CD14-positive monocyte (primary cell): ENCODE measurements at regions not wholly inside any gene's neighbourhood (a gene's known extent, or its start where the extent isn't known, plus 50 kb on each side); places are given as distances from the start of the nearest gene placed in this dataset.

ENCODE experiments used
- DNase-seq, 3 donors: peaks; one replicate each; pipeline ENCODE4 v3.0.0-alpha.2; 2011 to 2022
- H2AFZ ChIP-seq: 2 replicates; pipeline ENCODE4 v1.6.0; 2012; ENCODE audit warnings: mild to moderate bottlenecking, low read depth, low read length, inconsistent platforms; ENCODE audit not compliant: insufficient read depth, poor library complexity, severe bottlenecking
- H3K27ac ChIP-seq, 2 donors: 1 replicate in 1 of 2; 2 replicates in 1 of 2; pipeline ENCODE4 v1.5.1; 2012 to 2013; ENCODE audit warnings: low read length in 2 of 2, control low read depth in 1 of 2, inconsistent platforms in 1 of 2, low read depth in 1 of 2, mild to moderate bottlenecking in 1 of 2
- H3K27me3 ChIP-seq, 2 donors: one replicate each; pipeline versions ENCODE4 v1.6.0 to v1.6.1; 2011 to 2013; ENCODE audit warnings: low read length in 2 of 2; ENCODE audit not compliant: control insufficient read depth in 2 of 2, insufficient read depth in 2 of 2
- H3K36me3 ChIP-seq, 2 donors: replicated peaks in 1 of 2; 1 replicate in 1 of 2; 2 replicates in 1 of 2; pipeline versions ENCODE4 v1.5.1 to v1.6.1; 2012 to 2013; ENCODE audit warnings: low read length in 2 of 2, control low read depth in 1 of 2, inconsistent platforms in 1 of 2, mild to moderate bottlenecking in 1 of 2; ENCODE audit not compliant: insufficient read depth in 2 of 2, control insufficient read depth in 1 of 2
- H3K4me1 ChIP-seq, 2 donors: 1 replicate in 1 of 2; 2 replicates in 1 of 2; pipeline versions ENCODE4 v1.5.1 to v1.6.1; 2012 to 2013; ENCODE audit warnings: low read length in 2 of 2, control low read depth in 1 of 2, inconsistent platforms in 1 of 2, mild to moderate bottlenecking in 1 of 2, moderate library complexity in 1 of 2; ENCODE audit not compliant: insufficient read depth in 2 of 2, control insufficient read depth in 1 of 2
- H3K4me2 ChIP-seq: replicated peaks from 2 replicates; pipeline ENCODE3; 2012; ENCODE audit warnings: low read length, moderate library complexity, mild to moderate bottlenecking; ENCODE audit not compliant: poor library complexity, severe bottlenecking; ENCODE audit errors: extremely low read depth
- H3K4me3 ChIP-seq, 3 experiments: fragments of 200-600 bp in 1 of 3; sonication (generic) in 1 of 3; replicated peaks in 1 of 3; 1 replicate in 2 of 3; 2 replicates in 1 of 3; pipeline ENCODE4 v1.5.1; 2011 to 2013; ENCODE audit warnings: low read length in 3 of 3, mild to moderate bottlenecking in 3 of 3, control low read depth in 2 of 3, low read depth in 2 of 3, inconsistent platforms in 1 of 3, moderate library complexity in 1 of 3
- H3K79me2 ChIP-seq: 2 replicates; pipeline ENCODE4 v1.6.0; 2012; ENCODE audit warnings: mild to moderate bottlenecking, control low read depth, inconsistent platforms, low read length, moderate library complexity; ENCODE audit not compliant: insufficient read depth
- H3K9ac ChIP-seq: 2 replicates; pipeline ENCODE4 v1.6.0; 2017; ENCODE audit warnings: low read length, mild to moderate bottlenecking; ENCODE audit not compliant: insufficient read depth, poor library complexity, severe bottlenecking
- H3K9me3 ChIP-seq, 2 donors: replicated peaks in 1 of 2; 1 replicate in 1 of 2; 2 replicates in 1 of 2; pipeline versions ENCODE4 v1.5.1 to v1.6.1; 2012 to 2013; ENCODE audit warnings: low read length in 2 of 2, control low read depth in 1 of 2; ENCODE audit not compliant: control insufficient read depth in 1 of 2, insufficient read depth in 1 of 2
- H4K20me1 ChIP-seq: 2 replicates; pipeline ENCODE4 v1.6.0; 2012; ENCODE audit warnings: mild to moderate bottlenecking, low read length, control low read depth, moderate library complexity; ENCODE audit not compliant: insufficient read depth
- H3K27ac Mint-ChIP-seq, 7 donors: one replicate each; pipeline ENCODE4 v1.8.0; 2020; ENCODE audit warnings: mild to moderate bottlenecking in 7 of 7, mixed read lengths in 7 of 7, moderate library complexity in 6 of 7, inconsistent platforms in 2 of 7
- H3K27me3 Mint-ChIP-seq, 3 donors: one replicate each; pipeline ENCODE4 v1.8.0; 2021 to 2022; ENCODE audit warnings: low read depth in 3 of 3, mild to moderate bottlenecking in 3 of 3, mixed read lengths in 3 of 3, moderate library complexity in 3 of 3, inconsistent platforms in 1 of 3
- H3K36me3 Mint-ChIP-seq, 2 donors: one replicate each; pipeline ENCODE4 v1.8.0; 2020; ENCODE audit warnings: mixed read lengths in 2 of 2, inconsistent platforms in 1 of 2, mild to moderate bottlenecking in 1 of 2
- H3K4me1 Mint-ChIP-seq: one replicate; pipeline ENCODE4 v1.8.0; 2020; ENCODE audit warnings: mild to moderate bottlenecking, mixed read lengths
- H3K4me3 Mint-ChIP-seq, 2 donors: one replicate each; pipeline ENCODE4 v1.8.0; 2020; ENCODE audit warnings: mild to moderate bottlenecking in 2 of 2, mixed read lengths in 2 of 2, moderate library complexity in 1 of 2
- H3K9me3 Mint-ChIP-seq, 7 donors: one replicate each; pipeline ENCODE4 v1.8.0; 2020 to 2022; ENCODE audit warnings: mixed read lengths in 7 of 7, mild to moderate bottlenecking in 6 of 7, moderate library complexity in 6 of 7, inconsistent platforms in 2 of 7
- CTCF ChIP-seq: fragments of 200-600 bp; IDR thresholded peaks from one replicate; pipeline ENCODE4 v1.8.0; 2022; ENCODE audit warnings: antibody characterized with exemption, mild to moderate bottlenecking
- WGBS: methylation state at CpG from one replicate; pipeline ENCODE4 v1.1.5; 2013; ENCODE audit warnings: missing lambda C conversion rate; ENCODE audit not compliant: insufficient coverage; 5-methylcytosine and 5-hydroxymethylcytosine counted together
- intact Hi-C, 2 donors: fragments of 100-400 bp; cut with micrococcal nuclease; formaldehyde crosslinking; loops; one replicate each; pipeline versions ENCODE4 v1.15.0 to v1.15.1; 2023

GRCh38 chr14:56949828-56950227 is 139.5 kb upstream of the OTX2 start:
- Mint-ChIP-seq H3K36me3 (no peaks in the 10 kb centered on the region), H3K9me3 (peaks cover 0 to 3% (median 0%) of the 10 kb centered on the region in 7 donors), H3K4me3 (no peak overlapping the region), H3K27me3 (peaks cover 1 to 3% (median 2%) of the 10 kb centered on the region in 3 donors), H3K27ac (no peak overlapping the region), H3K4me1 (no peaks in the 10 kb centered on the region)
- H3K9me3 ChIP-seq = no peaks in the 10 kb centered on the region
- WGBS = no CpG with 5 or more reads among the region's 2 CpGs
- H3K4me3 ChIP-seq = no peak overlapping the region
- H2AFZ ChIP-seq = no peak overlapping the region
- no peak overlapping the region for H3K27ac ChIP-seq
- TF ChIP-seq CTCF = no peak
- no peaks in the 10 kb centered on the region for H3K79me2 ChIP-seq
- no peaks in the 10 kb centered on the region for H3K27me3 ChIP-seq
- H3K4me1 ChIP-seq = no peaks in the 10 kb centered on the region
- H3K36me3 ChIP-seq = no peaks in the 10 kb centered on the region
- no peaks in the 10 kb centered on the region for H4K20me1 ChIP-seq
- H3K4me2 ChIP-seq = no peak overlapping the region
- intact Hi-C loops = no loop called here
- no peak for DNase-seq
- H3K9ac ChIP-seq = no peak overlapping the region

GRCh38 chr14:56945291-56945690 is 135.0 kb upstream of the OTX2 start:
- Histone ChIP-seq H3K27me3 (no peaks in the 10 kb centered on the region), H3K9me3 (no peaks in the 10 kb centered on the region), H3K4me3 (no peak overlapping the region), H3K4me2 (no peak overlapping the region), H3K36me3 (no peaks in the 10 kb centered on the region), H2AFZ (no peak overlapping the region), H3K79me2 (no peaks in the 10 kb centered on the region), H3K27ac (no peak overlapping the region), H4K20me1 (no peaks in the 10 kb centered on the region), H3K9ac (no peak overlapping the region), H3K4me1 (no peaks in the 10 kb centered on the region)
- no peak overlapping the region for H3K4me3 Mint-ChIP-seq
- no peak for TF ChIP-seq CTCF
- peaks cover 0 to 16% (median 2%) of the 10 kb centered on the region in 7 donors for H3K9me3 Mint-ChIP-seq
- whole genome bisulfite sequencing = no CpG with 5 or more reads among the region's 2 CpGs
- peaks cover 0 to 2% (median 1%) of the 10 kb centered on the region in 3 donors for H3K27me3 Mint-ChIP-seq
- H3K27ac Mint-ChIP-seq = no peak overlapping the region
- no peaks in the 10 kb centered on the region for H3K4me1 Mint-ChIP-seq
- intact Hi-C loops = no loop called here
- no peak for DNase-seq
- H3K36me3 Mint-ChIP-seq = no peaks in the 10 kb centered on the region
